Suprapubic skin (tissue), 4 donors: ENCODE measurements at regions not wholly inside any gene's neighbourhood (a gene's known extent, or its start where the extent isn't known, plus 50 kb on each side); places are given as distances from the start of the nearest gene placed in this dataset.

Experiments
- DNase-seq, 2 donors: peaks; one replicate each; pipeline ENCODE4 v3.0.0-alpha.2; 2019; ENCODE audit warnings: low spot score in 2 of 2
- H3K27ac ChIP-seq: fragments of 200-600 bp; sonication (generic); one replicate; pipeline ENCODE4 v1.5.1; 2019
- H3K27me3 ChIP-seq: fragments of 200-600 bp; sonication (generic); one replicate; pipeline ENCODE4 v1.5.1; 2019
- H3K36me3 ChIP-seq: fragments of 200-600 bp; sonication (generic); one replicate; pipeline ENCODE4 v1.5.1; 2019
- H3K4me1 ChIP-seq: fragments of 200-600 bp; sonication (generic); one replicate; pipeline ENCODE4 v1.5.1; 2019
- H3K4me3 ChIP-seq: fragments of 200-600 bp; sonication (generic); one replicate; pipeline ENCODE4 v1.5.1; 2019; ENCODE audit warnings: mild to moderate bottlenecking
- H3K9me3 ChIP-seq: fragments of 200-600 bp; sonication (generic); one replicate; pipeline ENCODE4 v1.5.1; 2019
- CTCF ChIP-seq, 2 donors: fragments of 200-600 bp in 1 of 2; fragments of 450-650 bp in 1 of 2; sonication (generic) in 1 of 2; IDR thresholded peaks; one replicate each; pipeline ENCODE4 v1.5.1; 2016 to 2019; ENCODE audit warnings: antibody characterized with exemption in 2 of 2, mild to moderate bottlenecking in 1 of 2, moderate library complexity in 1 of 2
- EP300 ChIP-seq: sonication (generic); formaldehyde crosslinking; IDR thresholded peaks from one replicate; pipeline ENCODE4 v1.6.1; 2017; ENCODE audit warnings: antibody characterized with exemption
- POLR2A ChIP-seq, 2 donors: fragments of 450-650 bp; IDR thresholded peaks; one replicate each; pipeline ENCODE4 v1.6.1; 2017; ENCODE audit warnings: antibody characterized with exemption in 2 of 2, mild to moderate bottlenecking in 2 of 2, moderate library complexity in 2 of 2
- POLR2AphosphoS5 ChIP-seq, 3 donors: sonication (generic); formaldehyde crosslinking; IDR thresholded peaks; one replicate each; pipeline ENCODE4 v1.6.1; 2017; ENCODE audit warnings: antibody characterized with exemption in 3 of 3
- WGBS: methylation state at CpG from one replicate; pipeline ENCODE4 v1.1.5; 2018; 5-methylcytosine and 5-hydroxymethylcytosine counted together

- no peaks in the 10 kb centered on the region for H3K4me1 ChIP-seq
- no peak for DNase-seq
- no peak for TF ChIP-seq EP300
- TF ChIP-seq CTCF (IDR thresholded peaks at IDR 0.05), result no peak
- no peak for TF ChIP-seq POLR2A (IDR thresholded peaks at IDR 0.05)
- TF ChIP-seq POLR2AphosphoS5 (IDR thresholded peaks at IDR 0.05), result no peak
- H3K36me3 ChIP-seq, result no peaks in the 10 kb centered on the region
- no peaks in the 10 kb centered on the region for H3K27me3 ChIP-seq
- H3K9me3 ChIP-seq, result no peaks in the 10 kb centered on the region
- H3K27ac ChIP-seq, result no peak overlapping the region
- no peak overlapping the region for H3K4me3 ChIP-seq
These were observed 951.2 kb downstream of the FLRT2 start for GRCh38 chr14:86481104-86481503.

- H3K27me3 ChIP-seq, result no peaks in the 10 kb centered on the region
- no peak overlapping the region for H3K27ac ChIP-seq
- DNase-seq, result no peak
- no peak overlapping the region for H3K4me3 ChIP-seq
- H3K9me3 ChIP-seq, result no peaks in the 10 kb centered on the region
- WGBS, result 67% methylated on average over 5 of the region's 5 CpGs
- no peaks in the 10 kb centered on the region for H3K36me3 ChIP-seq
- H3K4me1 ChIP-seq, result no peaks in the 10 kb centered on the region
- no peak for TF ChIP-seq EP300
- no peak for TF ChIP-seq POLR2AphosphoS5 (IDR thresholded peaks at IDR 0.05)
- no peak for TF ChIP-seq CTCF (IDR thresholded peaks at IDR 0.05)
- no peak for TF ChIP-seq POLR2A (IDR thresholded peaks at IDR 0.05)
These were observed 934.4 kb downstream of the FLRT2 start for GRCh38 chr14:86464341-86464740.

- H3K36me3 ChIP-seq, result no peaks in the 10 kb centered on the region
- WGBS, result 82% methylated on average over 1 of the region's 1 CpG
These were observed 932.3 kb downstream of the FLRT2 start for GRCh38 chr14:86462193-86462753.

GRCh38 chr14:86457481-86458135 is 927.7 kb downstream of the FLRT2 start:
- TF ChIP-seq EP300, result no peak
- TF ChIP-seq CTCF (IDR thresholded peaks at IDR 0.05), result no peak
- no peak for TF ChIP-seq POLR2AphosphoS5 (IDR thresholded peaks at IDR 0.05)
- no peak for TF ChIP-seq POLR2A (IDR thresholded peaks at IDR 0.05)
- Histone ChIP-seq H3K27me3 (no peaks in the 10 kb centered on the region), H3K4me3 (no peak overlapping the region), H3K9me3 (no peaks in the 10 kb centered on the region), H3K27ac (no peak overlapping the region), H3K36me3 (no peaks in the 10 kb centered on the region), H3K4me1 (no peaks in the 10 kb centered on the region)
- DNase-seq, result no peak
- WGBS, result 70% methylated on average over 2 of the region's 2 CpGs

More at GRCh38 chr14:86462193-86462753, 932.3 kb downstream of the FLRT2 start:
- Histone ChIP-seq H3K4me3 (no peak overlapping the region), H3K27me3 (no peaks in the 10 kb centered on the region), H3K4me1 (no peaks in the 10 kb centered on the region), H3K9me3 (no peaks in the 10 kb centered on the region), H3K27ac (no peak overlapping the region)
- no peak for DNase-seq
- TF ChIP-seq POLR2A (IDR thresholded peaks at IDR 0.05), result no peak
- no peak for TF ChIP-seq POLR2AphosphoS5 (IDR thresholded peaks at IDR 0.05)
- no peak for TF ChIP-seq EP300
- no peak for TF ChIP-seq CTCF (IDR thresholded peaks at IDR 0.05)

- H3K9me3 ChIP-seq, result no peaks in the 10 kb centered on the region
- no peak overlapping the region for H3K4me3 ChIP-seq
- TF ChIP-seq EP300 (no peak), CTCF (IDR thresholded peaks at IDR 0.05) (no peak), POLR2AphosphoS5 (IDR thresholded peaks at IDR 0.05) (no peak), POLR2A (IDR thresholded peaks at IDR 0.05) (no peak)
- DNase-seq, result no peak
- no peaks in the 10 kb centered on the region for H3K4me1 ChIP-seq
- H3K27me3 ChIP-seq, result no peaks in the 10 kb centered on the region
- 52% methylated on average over 1 of the region's 1 CpG for WGBS
- H3K27ac ChIP-seq, result no peak overlapping the region
- H3K36me3 ChIP-seq, result no peaks in the 10 kb centered on the region
These were observed 920.1 kb downstream of the FLRT2 start for GRCh38 chr14:86450085-86450484.
